ENCODE measurements at regions not wholly inside any gene's neighbourhood (a gene's known extent, or its start where the extent isn't known, plus 50 kb on each side); places are given as distances from the start of the nearest gene placed in this dataset.
"Not testable (repeated sequence)": the region's sequence is repeated elsewhere in the genome, so short reads cannot be mapped to it uniquely, and the experiment has no call there.

GRCh38 chr21:38112219-38112789 is 144.5 kb upstream of the KCNJ15 start:
- no peak for DNase-seq (ENCODE audit: low read depth in 2 of 2)

GRCh38 chr21:38114717-38115333 is 142.0 kb upstream of the KCNJ15 start:
- DNase-seq (ENCODE audit: low read depth in 2 of 2), result no peak

GRCh38 chr21:38115870-38116269 is 140.9 kb upstream of the KCNJ15 start:
- no peak for DNase-seq (ENCODE audit: low read depth in 2 of 2)

- DNase-seq (ENCODE audit: low read depth in 2 of 2), result no peak
Observed at GRCh38 chr21:38119793-38120192, 137.0 kb upstream of the KCNJ15 start.

- not testable (repeated sequence) for DNase-seq (ENCODE audit: low read depth in 2 of 2)
Observed at GRCh38 chr21:38120679-38120983, 136.2 kb upstream of the KCNJ15 start.

- DNase-seq (ENCODE audit: low read depth in 2 of 2), result no peak
Observed at GRCh38 chr21:38120984-38121855, 135.6 kb upstream of the KCNJ15 start.

GRCh38 chr21:38121888-38122720 is 134.7 kb upstream of the KCNJ15 start:
- DNase-seq (ENCODE audit: low read depth in 2 of 2), result no peak

GRCh38 chr21:38123626-38124025 is 133.2 kb upstream of the KCNJ15 start:
- DNase-seq (ENCODE audit: low read depth in 2 of 2), result no peak

GRCh38 chr21:38126666-38127303 is 130.0 kb upstream of the KCNJ15 start:
- no peak for DNase-seq (ENCODE audit: low read depth in 2 of 2)

- no peak for DNase-seq (ENCODE audit: low read depth in 2 of 2)
Observed at GRCh38 chr21:38129711-38130110, 127.1 kb upstream of the KCNJ15 start.

- no peak for DNase-seq (ENCODE audit: low read depth in 2 of 2)
Observed at GRCh38 chr21:38133240-38133639, 123.6 kb upstream of the KCNJ15 start.

- no peak for DNase-seq (ENCODE audit: low read depth in 2 of 2)
Observed at GRCh38 chr21:38134084-38134873, 122.5 kb upstream of the KCNJ15 start.

- DNase-seq (ENCODE audit: low read depth in 2 of 2), result peak; percentile 45 to 56
Observed at GRCh38 chr21:38136201-38136600, 120.6 kb upstream of the KCNJ15 start.

- no peak for DNase-seq (ENCODE audit: low read depth in 2 of 2)
Observed at GRCh38 chr21:38139380-38140168, 117.2 kb upstream of the KCNJ15 start.

GRCh38 chr21:38140207-38140903 is 116.4 kb upstream of the KCNJ15 start:
- DNase-seq (ENCODE audit: low read depth in 2 of 2), result no peak

GRCh38 chr21:38142224-38142623 is 114.6 kb upstream of the KCNJ15 start:
- no peak for DNase-seq (ENCODE audit: low read depth in 2 of 2)

GRCh38 chr21:38144193-38144592 is 112.6 kb upstream of the KCNJ15 start:
- no peak for DNase-seq (ENCODE audit: low read depth in 2 of 2)

GRCh38 chr21:38145104-38145503 is 111.7 kb upstream of the KCNJ15 start:
- DNase-seq (ENCODE audit: low read depth in 2 of 2), result no peak

GRCh38 chr21:38147391-38147790 is 109.4 kb upstream of the KCNJ15 start:
- DNase-seq (ENCODE audit: low read depth in 2 of 2), result no peak

All from fibroblast of skin of left biceps (primary cell).